ELR (cell line): ENCODE measurements at regions not wholly inside any gene's neighbourhood (a gene's known extent, or its start where the extent isn't known, plus 50 kb on each side); places are given as distances from the start of the nearest gene placed in this dataset.
"Not testable (repeated sequence)": the region's sequence is repeated elsewhere in the genome, so short reads cannot be mapped to it uniquely, and the experiment has no call there.

Experiments
- DNase-seq: peaks from one replicate; pipeline ENCODE4 v3.0.0-alpha.2; 2015; ENCODE audit warnings: low read depth

DNA sequence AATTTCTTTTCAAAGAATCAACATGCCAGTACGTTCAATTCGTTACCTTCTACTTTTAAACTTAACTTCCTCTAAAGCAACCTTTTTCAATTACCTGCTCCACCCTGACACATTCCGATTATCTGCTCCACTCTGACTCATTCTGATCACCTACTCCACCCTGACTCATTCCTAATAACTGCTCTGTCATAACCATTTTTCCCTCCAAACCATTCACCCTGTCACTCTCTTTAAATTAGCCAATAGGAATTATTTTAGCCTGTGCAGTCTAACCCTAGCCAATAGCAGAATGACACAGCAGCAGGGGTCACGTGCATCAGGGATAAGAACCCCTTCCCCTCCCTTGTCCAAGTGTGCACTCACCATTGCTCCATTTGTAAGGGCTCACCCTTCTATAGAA is 557.4 kb upstream of the EYS start:
- no peak for DNase-seq

DNA sequence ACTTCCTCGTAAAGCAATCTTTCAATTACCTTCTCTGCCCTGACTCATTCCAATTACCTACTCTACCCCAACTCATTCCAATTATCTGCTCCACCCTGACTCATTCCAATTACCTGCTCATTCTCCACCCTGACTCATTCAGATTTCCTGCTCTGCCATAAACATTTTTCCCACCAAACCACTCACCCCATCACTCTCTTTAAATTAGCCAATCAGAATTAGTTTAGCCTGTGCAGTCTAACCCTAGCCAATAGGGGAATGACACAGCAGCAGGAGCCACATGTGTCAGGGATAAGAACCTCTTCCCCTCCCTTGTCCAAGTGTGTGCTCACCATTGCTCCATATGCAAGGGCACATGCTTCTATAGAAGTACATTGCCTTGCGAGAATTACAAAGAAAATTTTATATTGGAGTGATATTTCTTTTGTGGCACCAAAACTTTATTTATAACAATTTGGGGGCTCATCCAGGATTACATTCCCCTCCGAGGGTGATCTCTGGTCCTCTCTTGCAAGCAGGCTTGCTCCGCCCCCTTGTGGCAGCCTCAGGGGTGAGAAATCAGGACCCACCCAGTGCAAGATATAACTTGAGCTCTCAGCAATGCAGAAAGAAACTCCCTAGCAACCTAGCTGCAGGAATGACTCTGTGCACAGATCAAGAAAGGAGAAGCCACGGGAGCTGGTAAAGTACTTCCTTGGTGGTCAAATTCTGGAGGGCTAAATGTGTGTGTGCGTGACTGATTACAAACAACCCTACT is 551.9 kb upstream of the EYS start:
- DNase-seq: not testable (repeated sequence)

DNA sequence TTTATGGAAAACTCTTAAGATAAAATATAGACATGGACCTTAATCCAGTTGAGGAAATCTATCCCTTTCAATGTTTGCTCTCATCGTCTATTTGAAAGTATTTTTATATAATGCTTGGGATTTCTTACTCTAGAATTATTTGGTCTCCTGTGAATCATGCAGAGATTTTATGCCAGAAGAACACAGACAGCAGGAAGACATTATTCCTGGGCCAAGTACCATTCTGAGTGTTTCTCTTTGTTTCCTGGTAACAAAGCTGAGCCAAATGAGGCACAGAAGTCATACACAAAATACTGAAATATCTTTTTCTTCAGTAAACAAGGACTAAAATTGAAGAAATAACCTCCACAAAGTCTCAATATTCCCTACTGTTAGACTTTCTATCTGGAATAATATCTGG is 538.2 kb upstream of the EYS start:
- DNase-seq: no peak

DNA sequence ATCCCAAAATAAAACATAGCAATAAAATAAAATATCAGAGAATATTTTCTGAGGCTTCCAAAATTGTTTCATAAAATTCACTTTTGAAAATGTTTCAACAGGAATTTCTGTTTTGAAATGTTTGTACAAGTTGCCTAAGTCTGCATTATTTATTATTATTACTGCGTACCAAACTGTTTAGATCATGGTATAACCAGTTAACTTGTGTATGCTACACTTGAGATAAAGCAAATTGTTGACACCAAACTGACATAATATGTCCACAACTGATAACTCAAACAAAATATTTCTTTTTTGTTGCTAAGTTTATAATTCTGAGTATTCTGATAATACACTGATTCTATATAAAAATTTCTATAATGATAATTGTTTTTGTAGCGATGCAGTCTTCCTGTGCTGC is 531.8 kb upstream of the EYS start:
- DNase-seq: no peak

DNA sequence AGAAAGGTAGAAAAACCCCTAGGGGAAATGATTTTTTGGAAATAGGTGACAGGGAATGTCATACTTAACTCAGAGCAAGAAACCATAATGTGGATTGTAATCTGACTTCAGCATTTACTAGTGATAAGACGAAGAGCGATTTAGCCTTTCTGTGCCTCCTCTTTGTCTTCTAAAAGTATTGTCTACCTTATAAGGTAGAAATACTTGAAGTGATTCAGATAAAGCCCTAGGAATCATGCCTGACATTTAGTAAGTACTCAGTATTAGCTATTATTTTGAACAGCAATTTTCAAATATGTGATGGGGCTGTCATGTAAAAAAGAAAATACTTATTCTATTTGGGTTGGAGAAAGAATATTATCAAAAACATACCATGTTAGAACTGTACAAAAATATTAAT is 525.9 kb upstream of the EYS start:
- no peak for DNase-seq

DNA sequence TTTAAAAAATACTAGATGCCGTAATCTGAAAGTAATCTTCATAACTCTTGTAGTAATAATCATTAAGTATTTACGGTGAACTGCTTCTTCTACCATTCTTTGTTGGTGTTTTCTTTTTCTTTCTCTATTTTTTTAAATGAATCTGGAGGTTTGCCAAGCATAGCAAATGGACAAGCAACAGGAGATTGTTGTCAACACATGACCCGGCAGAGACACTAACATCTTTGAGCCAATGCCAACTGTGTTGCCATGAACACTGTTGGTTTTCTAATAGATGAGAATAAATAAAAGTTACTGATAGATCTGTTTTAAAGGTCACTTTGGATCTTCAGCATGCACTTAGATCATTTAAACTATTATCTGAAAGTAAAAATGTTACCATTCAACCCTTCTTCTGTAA is 523.6 kb upstream of the EYS start:
- DNase-seq: no peak

DNA sequence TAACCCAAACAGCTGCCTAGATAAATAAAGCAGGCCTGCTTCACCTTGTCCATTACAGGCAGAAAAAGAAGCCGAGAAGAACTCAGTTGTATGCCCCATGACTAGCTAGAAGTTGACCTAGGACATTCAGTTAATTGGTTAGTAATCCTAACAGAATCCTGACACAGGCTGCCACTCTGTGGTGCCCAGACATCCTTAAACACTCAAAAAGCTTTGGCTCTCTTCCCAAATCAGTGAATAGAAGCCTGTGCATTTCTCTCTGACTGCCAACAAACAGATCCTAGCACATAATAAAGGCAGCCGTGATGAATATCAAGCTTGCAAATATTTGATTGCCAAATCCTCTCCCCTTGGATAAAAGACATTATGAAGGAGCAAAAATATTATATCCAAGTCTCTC is 519.1 kb upstream of the EYS start:
- DNase-seq: no peak

DNA sequence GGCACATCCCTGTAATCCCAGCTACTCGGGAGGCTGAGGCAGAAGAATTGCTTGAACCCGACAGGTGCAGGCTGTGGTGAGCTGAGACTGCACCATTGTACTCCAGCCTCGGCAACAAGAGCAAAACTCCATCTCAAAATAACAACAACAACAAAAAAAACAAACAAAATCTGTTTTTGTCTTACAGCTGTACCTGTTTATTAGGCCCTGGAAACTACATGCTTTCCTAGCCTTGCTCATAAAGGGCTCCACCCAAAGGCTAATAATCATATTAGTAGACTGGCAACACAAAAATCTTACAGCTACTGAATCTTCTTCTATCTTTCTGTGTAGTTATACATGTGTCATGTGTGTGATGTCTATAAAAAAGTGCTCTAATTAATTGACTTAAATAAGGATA is 503.9 kb upstream of the EYS start:
- no peak for DNase-seq

DNA sequence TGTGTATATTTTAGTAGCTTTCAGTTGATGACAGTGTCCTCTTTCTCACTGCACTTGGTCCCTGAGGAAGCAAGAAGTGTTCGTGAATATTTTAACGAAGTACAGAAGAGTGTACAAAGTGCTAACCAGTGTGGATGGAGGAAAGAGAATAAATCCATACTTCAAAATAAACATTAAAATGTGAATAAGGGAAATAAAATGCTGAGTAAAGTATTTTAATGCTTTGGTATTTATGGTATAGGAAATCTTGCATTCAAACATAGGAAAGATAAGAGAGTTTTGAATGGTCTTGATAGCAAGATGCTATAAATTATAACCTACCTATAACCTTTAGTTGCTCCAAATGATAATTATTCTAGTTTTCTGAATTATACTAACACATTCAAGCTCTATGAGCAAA is 493.4 kb upstream of the EYS start:
- DNase-seq: no peak

DNA sequence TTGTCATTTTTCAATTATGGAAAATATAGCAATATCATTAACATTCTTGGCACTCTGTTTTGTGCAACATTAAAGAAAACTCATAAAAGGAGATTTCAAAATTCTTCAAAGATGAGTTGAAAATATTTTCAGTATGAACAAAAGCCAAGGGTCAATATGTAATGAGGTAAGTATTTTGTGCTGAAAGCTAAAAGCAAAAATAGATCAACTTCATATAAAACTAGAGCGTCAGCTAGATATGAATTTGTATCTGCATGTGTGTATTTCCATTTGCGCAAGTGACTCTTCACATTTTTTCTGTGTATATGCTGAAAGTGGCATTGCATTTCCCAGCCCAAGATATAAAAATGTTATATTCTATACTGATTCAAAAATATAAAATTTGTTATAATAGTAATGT is 492.1 kb upstream of the EYS start:
- no peak for DNase-seq

DNA sequence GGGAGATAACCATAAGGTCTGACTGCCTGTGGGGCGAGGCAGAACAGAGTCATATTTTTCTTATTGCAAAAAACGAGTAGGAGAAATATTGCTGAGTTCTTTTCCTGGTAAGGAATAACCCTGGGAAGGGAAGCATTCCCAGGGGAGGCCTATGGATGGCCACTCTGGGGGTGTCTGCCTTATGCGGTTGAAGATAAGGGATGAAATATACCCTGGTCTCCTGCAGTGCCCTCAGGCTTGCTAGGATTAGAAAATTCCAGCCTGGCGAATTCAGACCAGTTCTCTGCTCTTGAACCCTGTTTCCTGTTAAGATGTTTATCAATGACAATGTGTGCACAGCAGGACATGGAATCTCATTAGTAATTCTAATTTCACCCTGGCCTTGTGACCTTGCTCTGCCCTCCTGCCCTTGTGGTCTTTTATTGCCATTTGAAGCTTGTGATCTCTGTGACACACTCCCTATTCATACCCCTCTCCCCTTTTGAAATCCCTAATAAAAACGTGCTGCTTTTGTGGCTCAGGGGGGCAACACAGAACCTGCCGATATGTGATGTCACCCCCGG is 491.1 kb upstream of the EYS start:
- DNase-seq: no peak

DNA sequence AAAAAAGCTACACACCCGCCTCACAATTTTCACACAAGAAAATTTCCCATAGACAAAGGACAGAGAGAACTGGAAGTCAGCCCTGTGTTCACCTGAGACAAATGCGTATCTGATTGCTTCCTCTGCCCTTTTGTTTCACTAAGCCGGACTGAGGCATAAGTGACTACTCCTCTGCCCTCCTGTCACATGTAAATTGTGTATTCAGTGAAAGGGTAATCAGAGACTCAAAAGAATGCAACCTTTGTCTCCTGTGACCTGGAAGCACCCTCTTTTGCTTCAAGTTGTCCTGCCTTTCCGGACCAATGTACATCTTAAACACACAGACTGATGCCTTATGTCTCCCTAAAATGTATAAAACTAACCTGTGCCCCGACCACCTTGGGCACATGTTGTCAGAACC is 483.8 kb upstream of the EYS start:
- DNase-seq: no peak

DNA sequence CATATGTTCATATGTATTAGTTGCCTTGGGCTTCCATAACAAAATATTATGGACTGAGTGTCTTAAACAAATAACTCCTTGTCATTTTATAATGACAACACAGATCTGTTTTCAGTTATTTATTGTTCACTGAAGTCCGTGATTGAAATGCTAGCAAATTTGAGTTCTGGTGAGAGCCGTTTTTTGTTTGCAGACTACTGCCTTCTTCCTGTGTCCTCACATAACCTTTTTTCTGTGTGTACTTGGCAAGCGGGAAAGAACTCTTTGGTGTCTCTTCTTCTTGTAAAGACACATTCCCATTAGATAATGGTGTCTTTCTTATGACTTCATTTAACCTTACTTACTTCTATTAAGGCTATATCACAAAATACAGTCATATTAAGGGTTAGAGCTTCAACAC is 482.9 kb upstream of the EYS start:
- no peak for DNase-seq

DNA sequence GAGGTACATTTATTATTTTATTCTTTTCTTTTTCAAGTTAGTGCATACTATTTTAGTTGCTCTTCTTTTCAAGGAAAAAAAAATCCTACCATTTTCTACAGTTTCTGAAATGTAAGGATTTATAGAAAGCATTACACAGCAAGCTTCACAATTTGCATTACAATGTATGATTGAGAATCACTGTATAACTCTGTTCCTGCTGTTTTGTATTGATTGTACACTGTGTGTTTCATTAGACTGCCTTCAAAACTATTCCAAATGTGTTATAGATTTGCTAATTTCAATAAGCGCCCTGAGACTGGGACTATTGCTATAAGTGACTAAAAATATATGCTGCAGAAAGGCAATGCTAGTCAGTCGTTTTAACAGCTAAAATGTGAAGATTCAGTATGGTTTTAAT is 479.7 kb upstream of the EYS start:
- DNase-seq: no peak

DNA sequence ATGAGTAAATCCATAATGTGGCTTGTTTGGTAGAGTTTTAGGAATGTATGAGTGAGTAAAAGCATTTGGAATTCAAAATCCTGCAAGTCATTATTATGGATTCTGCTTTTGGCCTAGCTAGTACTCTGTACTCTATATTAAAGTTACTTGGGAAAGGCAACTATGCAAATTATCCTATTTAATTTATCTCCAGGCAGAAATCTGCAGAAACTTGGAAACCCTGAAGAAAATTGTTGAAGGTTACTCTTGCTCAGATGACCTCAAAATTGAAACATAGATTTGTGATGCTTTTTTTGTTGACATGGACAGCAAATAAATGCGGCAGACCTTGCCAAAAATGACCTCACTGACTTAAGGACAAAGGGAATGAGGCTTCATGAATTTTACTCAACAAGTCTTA is 477.1 kb upstream of the EYS start:
- DNase-seq: no peak

DNA sequence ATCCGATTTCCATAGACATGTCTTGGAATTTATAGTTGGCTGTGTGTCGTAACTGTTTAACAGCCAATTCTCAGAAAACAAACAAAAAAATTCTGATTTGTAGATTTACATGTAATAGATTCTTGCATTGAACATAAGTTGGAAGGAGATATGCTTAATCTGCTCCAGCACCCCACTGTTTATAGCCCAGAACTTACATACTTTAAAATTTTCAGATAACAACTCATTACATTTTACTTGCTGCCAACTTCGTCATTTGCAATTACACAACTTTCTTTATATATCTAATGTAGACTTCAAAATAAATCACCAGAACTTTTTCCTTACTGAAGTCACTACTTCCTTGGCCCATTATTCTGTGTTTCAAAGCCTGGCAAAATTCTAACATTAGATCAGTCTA is 472.3 kb upstream of the EYS start:
- no peak for DNase-seq

DNA sequence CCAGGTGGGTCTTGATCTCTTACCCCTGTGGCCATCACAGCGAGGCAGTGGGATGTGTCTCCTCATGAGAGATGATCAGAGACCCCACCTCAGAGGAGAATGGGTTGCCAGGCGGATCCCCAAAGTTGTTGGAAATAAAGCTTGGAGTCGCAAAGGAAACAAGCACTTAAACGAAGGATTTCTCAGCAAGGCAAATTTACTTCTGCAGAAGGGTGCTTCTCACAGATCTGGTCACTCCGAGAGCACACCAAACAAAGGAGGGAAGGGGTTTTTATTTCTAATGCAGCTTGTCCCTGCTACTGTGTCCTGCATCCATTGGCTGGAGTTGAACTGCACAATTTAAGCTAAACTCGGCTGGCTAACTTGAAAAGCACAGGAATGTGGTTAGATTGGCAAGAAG is 466.6 kb upstream of the EYS start:
- DNase-seq: no peak

DNA sequence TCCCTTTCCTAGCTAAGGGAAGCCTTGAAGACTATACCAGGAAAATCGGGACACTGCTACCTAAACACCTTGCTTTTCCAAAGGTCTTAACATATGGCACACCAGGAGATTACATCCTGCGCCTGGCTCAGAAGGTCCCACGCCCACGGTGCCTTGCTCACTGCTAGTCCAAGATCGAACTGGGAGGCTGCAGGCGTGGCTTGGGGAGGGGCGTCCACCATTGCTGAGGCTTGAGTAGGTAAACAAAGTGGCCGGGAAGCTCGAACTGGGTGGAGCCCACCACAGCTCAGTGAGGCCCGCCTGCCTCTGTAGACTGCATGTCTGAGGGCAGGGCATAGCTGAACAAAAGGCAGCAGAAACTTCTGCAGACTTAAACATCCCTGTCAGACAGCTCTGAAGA is 459.7 kb upstream of the EYS start:
- DNase-seq: not testable (repeated sequence)

DNA sequence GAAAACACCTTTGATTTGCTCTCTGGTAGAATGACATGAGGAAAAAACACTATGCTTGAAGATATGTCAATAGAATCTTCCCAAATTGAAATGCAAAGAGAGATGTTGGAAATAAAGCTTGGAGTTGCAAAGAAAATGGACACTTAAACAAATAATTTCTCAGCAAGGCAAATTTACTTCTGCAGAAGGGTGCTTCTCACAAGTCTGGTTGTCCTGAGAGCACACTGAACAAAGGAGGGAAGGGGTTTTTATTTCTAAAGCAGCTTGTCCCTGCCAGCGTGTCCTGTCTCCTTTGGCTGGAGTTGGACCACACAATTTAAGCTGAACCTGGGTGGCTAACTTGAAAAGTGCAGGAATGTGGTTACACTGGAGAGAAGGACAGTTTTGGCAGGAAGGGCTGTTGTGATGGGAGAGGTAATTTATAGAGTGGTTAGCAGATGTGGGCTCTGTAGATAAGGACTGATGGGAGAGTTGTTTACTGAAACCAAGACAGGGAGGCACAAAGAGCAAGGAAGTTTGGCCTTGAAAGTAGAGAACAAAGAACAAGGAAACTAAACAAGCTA is 454.6 kb upstream of the EYS start:
- DNase-seq: peak; percentile 3

DNA sequence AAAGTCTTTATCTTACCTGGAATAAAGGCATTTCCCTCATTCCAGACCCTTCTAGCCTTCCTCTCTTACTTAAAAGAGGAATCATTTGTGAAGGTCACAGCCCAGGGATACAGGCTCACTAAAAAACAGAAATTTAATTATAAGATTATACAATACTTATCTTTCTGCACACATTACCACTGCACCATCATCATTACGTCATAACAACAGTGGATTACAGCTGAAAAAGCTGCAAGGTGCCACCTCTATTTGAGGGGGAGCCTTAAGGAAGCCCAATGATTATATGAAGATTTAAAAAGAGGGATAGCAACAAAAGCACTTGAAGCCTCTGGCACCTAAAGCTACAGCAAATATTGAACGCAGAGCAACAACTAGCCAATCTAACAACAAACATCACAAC is 452.9 kb upstream of the EYS start:
- DNase-seq: no peak

DNA sequence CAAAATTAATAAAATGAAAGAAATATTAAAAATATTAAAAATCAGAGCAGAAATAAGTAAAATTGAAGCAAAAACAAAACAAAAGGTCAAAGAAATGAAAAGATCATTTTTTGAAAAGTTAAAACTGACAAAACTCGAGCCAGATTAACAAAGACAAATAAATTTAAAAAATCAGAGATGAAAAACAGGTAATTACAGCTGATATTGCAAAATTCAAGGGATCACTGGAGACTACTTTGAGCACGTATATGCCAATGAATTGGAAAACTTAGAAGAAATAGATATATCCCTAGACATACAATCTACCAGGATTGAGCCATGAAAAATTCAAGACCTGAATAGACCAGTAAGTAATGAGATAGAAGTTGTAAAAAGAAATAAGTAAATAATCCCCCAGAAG is 446.2 kb upstream of the EYS start:
- DNase-seq: no peak

DNA sequence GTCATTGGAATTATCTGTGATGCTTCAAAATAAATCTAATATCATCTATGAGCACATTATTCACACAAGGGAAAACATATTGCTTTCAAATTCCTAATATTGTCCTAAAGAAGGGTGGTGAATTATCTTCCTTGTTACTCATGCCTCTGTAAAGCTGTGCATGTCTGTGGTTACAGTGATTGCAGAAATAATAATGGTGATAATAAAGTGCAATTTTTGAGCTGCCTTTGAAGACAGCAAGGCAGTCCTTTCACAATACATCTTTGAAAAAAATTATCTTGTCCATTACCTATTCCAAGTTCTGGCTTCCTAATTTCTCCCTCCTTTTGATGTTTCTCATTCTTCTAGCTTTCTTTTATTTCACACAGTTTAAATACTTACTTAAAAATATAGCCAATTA is 442.1 kb upstream of the EYS start:
- no peak for DNase-seq

DNA sequence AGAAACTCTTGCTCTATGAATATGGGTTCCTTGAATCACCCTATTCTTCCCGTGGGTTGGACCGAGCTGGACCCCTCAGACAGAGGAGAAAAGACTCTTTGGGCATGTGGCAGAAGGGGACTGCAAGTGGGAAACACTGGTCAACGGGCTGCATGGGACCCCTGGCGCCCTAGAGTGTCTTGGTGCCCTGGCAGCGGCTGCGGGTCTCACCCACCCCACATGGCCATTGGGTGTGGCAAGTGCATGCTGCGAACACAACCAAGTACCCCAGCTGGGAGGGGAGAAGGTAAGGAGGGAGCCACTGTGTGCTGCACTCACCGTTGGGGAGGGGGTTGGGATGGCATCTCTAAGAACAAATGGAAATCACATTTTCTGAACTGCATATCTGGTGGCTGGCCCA is 438.8 kb upstream of the EYS start:
- no peak for DNase-seq

DNA sequence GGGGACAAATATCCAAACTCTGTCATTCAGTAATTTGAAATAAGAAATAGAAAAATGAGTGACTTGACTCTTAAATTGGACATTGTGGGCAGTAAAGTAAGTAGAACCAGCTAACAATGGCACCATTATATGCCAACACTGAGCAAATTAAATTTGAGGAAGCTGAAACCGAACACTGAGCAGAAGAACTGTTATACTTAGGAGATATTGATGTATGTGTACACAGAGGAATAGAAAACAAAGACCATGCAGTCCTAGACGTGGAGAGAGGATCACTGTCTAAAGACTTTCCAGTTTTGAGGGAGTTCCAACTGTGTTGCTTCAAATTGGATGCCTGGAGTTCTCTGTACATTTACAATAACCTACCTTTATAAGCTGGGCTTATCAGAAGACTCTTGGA is 427.0 kb upstream of the EYS start:
- no peak for DNase-seq
